IPS-15b (cell line): ENCODE measurements at regions not wholly inside any gene's neighbourhood (a gene's known extent, or its start where the extent isn't known, plus 50 kb on each side); places are given as distances from the start of the nearest gene placed in this dataset.
"Not testable (repeated sequence)": the region's sequence is repeated elsewhere in the genome, so short reads cannot be mapped to it uniquely, and the experiment has no call there.

Experiments used
- H3K27me3 ChIP-seq: one replicate; pipeline ENCODE4 v1.6.1; 2013; ENCODE audit warnings: low read length; ENCODE audit not compliant: control insufficient read depth, insufficient read depth
- H3K36me3 ChIP-seq: one replicate; pipeline ENCODE4 v1.6.1; 2013; ENCODE audit warnings: low read length; ENCODE audit not compliant: control insufficient read depth, insufficient read depth
- H3K4me1 ChIP-seq: one replicate; pipeline ENCODE4 v1.6.1; 2013; ENCODE audit warnings: mild to moderate bottlenecking, low read length; ENCODE audit not compliant: control insufficient read depth, insufficient read depth
- H3K4me3 ChIP-seq: one replicate; pipeline ENCODE4 v1.5.1; 2013; ENCODE audit warnings: low read depth, low read length
- H3K9ac ChIP-seq: one replicate; pipeline ENCODE4 v1.6.1; 2013; ENCODE audit warnings: low read depth, mild to moderate bottlenecking, low read length
- H3K9me3 ChIP-seq: one replicate; pipeline ENCODE4 v1.6.1; 2013; ENCODE audit warnings: mild to moderate bottlenecking, low read length; ENCODE audit not compliant: control insufficient read depth, insufficient read depth

- H3K9me3 ChIP-seq: no peaks in the 10 kb centered on the region
- H3K4me3 ChIP-seq: no peak overlapping the region
- H3K4me1 ChIP-seq: no peaks in the 10 kb centered on the region
- H3K9ac ChIP-seq: no peak overlapping the region
- no peaks in the 10 kb centered on the region for H3K36me3 ChIP-seq
- H3K27me3 ChIP-seq: no peaks in the 10 kb centered on the region
Measured at GRCh38 chr9:19885608-19886007, 96.8 kb upstream of the SLC24A2 start.

DNA sequence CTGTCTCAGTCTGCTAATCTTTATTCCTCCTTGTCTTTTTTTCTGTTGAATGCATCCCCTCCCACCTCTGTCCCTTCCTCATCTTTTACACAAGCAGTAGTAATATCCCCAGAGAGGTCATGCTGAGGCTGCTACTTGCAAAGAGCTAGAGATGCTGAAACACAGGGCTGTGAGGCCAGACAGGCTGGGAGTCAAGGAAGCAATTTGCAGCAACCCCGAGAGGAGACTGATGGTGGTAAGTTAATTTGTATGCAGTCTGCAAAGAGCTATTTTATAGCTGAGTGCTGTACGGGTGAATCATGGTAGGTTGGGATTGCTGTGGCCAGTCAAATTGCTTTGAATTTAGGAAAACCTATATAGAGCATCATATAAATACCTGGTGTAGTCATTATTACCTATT is 90.2 kb upstream of the SLC24A2 start:
- Histone ChIP-seq H3K9me3 (no peaks in the 10 kb centered on the region), H3K4me3 (no peak overlapping the region), H3K36me3 (no peaks in the 10 kb centered on the region), H3K9ac (no peak overlapping the region), H3K27me3 (no peaks in the 10 kb centered on the region), H3K4me1 (no peaks in the 10 kb centered on the region)

DNA sequence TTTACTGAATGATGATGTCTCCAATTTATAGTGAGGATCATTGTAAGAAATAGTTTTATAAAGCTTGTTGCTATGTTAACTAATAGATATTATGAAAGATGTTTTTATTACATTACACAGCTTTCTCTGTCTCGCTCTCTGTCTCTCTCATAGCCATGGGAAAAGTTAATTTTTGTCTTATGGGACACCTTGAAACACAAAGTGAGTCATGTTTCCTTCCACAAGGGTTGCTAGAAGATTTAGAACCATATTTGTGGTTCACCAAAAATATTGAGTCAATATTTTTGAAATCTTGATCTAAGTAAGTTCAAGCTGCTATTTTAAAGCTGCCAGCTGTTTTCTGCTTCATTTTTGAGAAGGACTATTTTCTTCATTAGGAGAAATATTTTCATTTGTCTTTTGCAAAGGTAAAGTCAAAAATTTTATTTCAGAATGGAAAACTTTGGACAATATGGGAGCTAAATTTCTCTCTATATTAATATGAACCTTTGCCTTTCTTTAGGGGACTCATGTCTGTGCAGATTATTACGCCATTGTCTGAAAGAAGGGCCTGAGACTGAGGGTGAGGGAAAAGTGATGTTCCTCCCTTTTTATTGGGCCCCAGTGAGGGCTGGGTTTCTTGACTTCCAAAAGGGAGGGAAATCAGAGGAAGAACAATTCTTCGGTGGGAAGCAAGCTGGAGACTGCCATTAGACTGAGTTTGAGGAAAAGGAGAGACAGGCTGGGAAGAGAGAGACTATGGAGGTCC is 87.9 kb upstream of the SLC24A2 start:
- Histone ChIP-seq H3K36me3 (no peaks in the 10 kb centered on the region), H3K4me3 (no peak overlapping the region), H3K9ac (no peak overlapping the region), H3K27me3 (no peaks in the 10 kb centered on the region), H3K9me3 (no peaks in the 10 kb centered on the region), H3K4me1 (no peaks in the 10 kb centered on the region)

GRCh38 chr9:19875291-19875920 is 86.6 kb upstream of the SLC24A2 start:
- H3K27me3 ChIP-seq: no peaks in the 10 kb centered on the region
- no peaks in the 10 kb centered on the region for H3K4me1 ChIP-seq
- no peak overlapping the region for H3K4me3 ChIP-seq
- H3K9me3 ChIP-seq: no peaks in the 10 kb centered on the region
- no peaks in the 10 kb centered on the region for H3K36me3 ChIP-seq
- no peak overlapping the region for H3K9ac ChIP-seq

DNA sequence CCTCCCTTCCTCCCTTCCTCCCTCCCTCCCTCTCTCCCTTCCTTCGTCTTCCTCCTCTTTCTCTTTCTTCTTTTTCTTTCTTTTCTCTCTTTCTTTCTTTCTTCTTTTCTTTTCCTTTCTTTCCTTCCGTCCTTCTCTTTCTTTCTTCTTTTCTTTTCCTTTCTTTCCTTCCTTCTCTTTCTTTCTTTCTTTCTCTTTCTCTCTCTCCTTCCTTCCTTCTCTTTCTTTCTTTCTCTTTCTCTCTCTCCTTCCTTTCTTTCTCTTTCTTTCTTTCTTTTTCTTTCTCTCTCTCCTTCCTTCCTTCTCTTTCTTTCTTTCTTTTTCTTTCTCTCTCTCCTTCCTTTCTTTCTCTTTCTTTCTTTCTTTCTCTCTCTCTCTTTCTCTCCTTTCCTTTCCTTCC is 84.4 kb upstream of the SLC24A2 start:
- H3K9me3 ChIP-seq, H3K4me1 ChIP-seq, H3K36me3 ChIP-seq, H3K4me3 ChIP-seq, H3K9ac ChIP-seq, H3K27me3 ChIP-seq: not testable (repeated sequence)

DNA sequence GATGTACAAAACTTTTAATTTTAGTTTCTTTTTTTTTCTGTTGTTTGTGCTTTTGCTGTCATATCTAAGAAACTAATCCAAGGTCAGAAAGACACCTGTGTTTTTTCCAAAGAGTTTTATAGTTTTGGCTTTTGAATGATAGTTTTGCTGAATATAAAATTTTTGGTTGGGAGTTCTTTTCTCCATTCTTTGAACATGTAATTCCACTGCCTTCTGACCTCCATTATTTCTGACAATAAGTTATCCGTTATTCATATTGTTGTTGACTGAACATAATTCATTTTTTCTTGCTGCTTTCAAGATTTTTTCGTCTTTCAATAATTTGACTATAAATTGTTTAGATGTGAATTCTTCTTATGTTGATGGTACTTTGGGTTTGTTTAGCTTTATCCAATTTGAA is 82.2 kb upstream of the SLC24A2 start:
- Histone ChIP-seq H3K9ac (no peak overlapping the region), H3K4me1 (no peaks in the 10 kb centered on the region), H3K27me3 (no peaks in the 10 kb centered on the region), H3K9me3 (no peaks in the 10 kb centered on the region), H3K36me3 (no peaks in the 10 kb centered on the region), H3K4me3 (no peak overlapping the region)

DNA sequence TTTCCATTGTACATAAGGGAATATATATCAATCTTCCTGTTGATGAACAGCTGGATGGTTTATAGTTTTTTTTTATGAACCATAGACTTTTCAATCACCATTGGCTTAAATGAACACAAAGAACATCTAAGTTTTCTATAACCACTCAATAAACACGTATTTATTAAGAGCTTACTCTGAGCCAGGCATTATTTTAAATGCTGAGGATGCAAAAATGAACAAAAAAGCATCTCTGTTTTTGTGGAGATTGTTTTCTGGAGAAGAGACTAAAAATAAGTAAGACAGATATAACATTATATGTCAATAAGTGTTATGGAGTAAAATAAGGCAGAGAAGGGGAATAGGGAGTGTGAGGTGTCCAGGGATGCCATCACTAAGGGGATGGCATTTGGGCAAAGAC is 52.1 kb upstream of the SLC24A2 start:
- H3K4me1 ChIP-seq: no peaks in the 10 kb centered on the region
- H3K4me3 ChIP-seq: no peak overlapping the region
- H3K27me3 ChIP-seq: no peaks in the 10 kb centered on the region
- H3K9ac ChIP-seq: no peak overlapping the region
- H3K9me3 ChIP-seq: no peaks in the 10 kb centered on the region
- H3K36me3 ChIP-seq: no peaks in the 10 kb centered on the region
